ENCODE measurements at regions not wholly inside any gene's neighbourhood (a gene's known extent, or its start where the extent isn't known, plus 50 kb on each side); places are given as distances from the start of the nearest gene placed in this dataset.

GRCh38 chr2:43086451-43087221, 139.8 kb downstream of the ZFP36L2 start:
- TF ChIP-seq, protein P1, sequence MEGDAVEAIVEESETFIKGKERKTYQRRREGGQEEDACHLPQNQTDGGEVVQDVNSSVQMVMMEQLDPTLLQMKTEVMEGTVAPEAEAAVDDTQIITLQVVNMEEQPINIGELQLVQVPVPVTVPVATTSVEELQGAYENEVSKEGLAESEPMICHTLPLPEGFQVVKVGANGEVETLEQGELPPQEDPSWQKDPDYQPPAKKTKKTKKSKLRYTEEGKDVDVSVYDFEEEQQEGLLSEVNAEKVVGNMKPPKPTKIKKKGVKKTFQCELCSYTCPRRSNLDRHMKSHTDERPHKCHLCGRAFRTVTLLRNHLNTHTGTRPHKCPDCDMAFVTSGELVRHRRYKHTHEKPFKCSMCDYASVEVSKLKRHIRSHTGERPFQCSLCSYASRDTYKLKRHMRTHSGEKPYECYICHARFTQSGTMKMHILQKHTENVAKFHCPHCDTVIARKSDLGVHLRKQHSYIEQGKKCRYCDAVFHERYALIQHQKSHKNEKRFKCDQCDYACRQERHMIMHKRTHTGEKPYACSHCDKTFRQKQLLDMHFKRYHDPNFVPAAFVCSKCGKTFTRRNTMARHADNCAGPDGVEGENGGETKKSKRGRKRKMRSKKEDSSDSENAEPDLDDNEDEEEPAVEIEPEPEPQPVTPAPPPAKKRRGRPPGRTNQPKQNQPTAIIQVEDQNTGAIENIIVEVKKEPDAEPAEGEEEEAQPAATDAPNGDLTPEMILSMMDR (conservative IDR thresholded peaks at IDR 0.05; ENCODE audit: low read depth, low read length): no peak
- no peak for TF ChIP-seq EZH2 (IDR thresholded peaks at IDR 0.05; ENCODE audit: borderline replicate concordance, low read depth, low read length, poor library complexity, severe bottlenecking)
